HAP-1 (cell line): ENCODE measurements at regions not wholly inside any gene's neighbourhood (a gene's known extent, or its start where the extent isn't known, plus 50 kb on each side); places are given as distances from the start of the nearest gene placed in this dataset.
"Not testable (repeated sequence)": the region's sequence is repeated elsewhere in the genome, so short reads cannot be mapped to it uniquely, and the experiment has no call there.

Experiments used
- DNase-seq, 2 experiments: peaks; one replicate each; pipeline ENCODE4 v3.0.0-alpha.2; 2016 to 2020; ENCODE audit warnings: low spot score in 2 of 2
- H3K27me3 ChIP-seq: fragments of 250-450 bp; sonication (Bioruptor Pico); 2 replicates; pipeline ENCODE4 v1.5.1; 2020; ENCODE audit warnings: low read depth, mild to moderate bottlenecking, moderate library complexity
- H3K36me3 ChIP-seq: fragments of 250-450 bp; sonication (Bioruptor Pico); replicated peaks from 2 replicates; pipeline ENCODE4 v1.5.1; 2020; ENCODE audit warnings: mild to moderate bottlenecking
- H3K4me1 ChIP-seq: fragments of 250-450 bp; sonication (Bioruptor Pico); 2 replicates; pipeline ENCODE4 v1.5.1; 2020; ENCODE audit warnings: mild to moderate bottlenecking
- H3K4me3 ChIP-seq: fragments of 250-450 bp; sonication (Bioruptor Pico); 2 replicates; pipeline ENCODE4 v1.5.1; 2020; ENCODE audit warnings: mild to moderate bottlenecking, moderate library complexity
- H3K9me3 ChIP-seq: fragments of 250-450 bp; sonication (Bioruptor Pico); 2 replicates; pipeline ENCODE4 v1.5.1; 2020; ENCODE audit warnings: mild to moderate bottlenecking, moderate library complexity
- in situ Hi-C: fragments of 300-500 bp; cut with MboI; formaldehyde crosslinking; loops from 3 replicates; pipeline ENCODE4 v1.14.3; 2020; ENCODE audit warnings: low sequenced_read_pairs, inconsistent platforms, mixed read lengths

GRCh38 chr17:18546514-18547398 lies 70.2 kb downstream of the LGALS9C start:
- in situ Hi-C loops, H3K4me1 ChIP-seq, H3K27me3 ChIP-seq, DNase-seq, H3K36me3 ChIP-seq, H3K4me3 ChIP-seq, H3K9me3 ChIP-seq: not testable (repeated sequence)

- H3K4me1 ChIP-seq, H3K27me3 ChIP-seq, H3K4me3 ChIP-seq, DNase-seq, H3K9me3 ChIP-seq, H3K36me3 ChIP-seq: not testable (repeated sequence)
- in situ Hi-C loops: loop anchor here (25.0 kb wide), 1 partner anchor 195 kb away; the partner anchor contains the start of gene SHMT1
Measured at GRCh38 chr17:18557086-18557485, 80.5 kb downstream of the LGALS9C start.

- H3K9me3 ChIP-seq, H3K36me3 ChIP-seq, H3K27me3 ChIP-seq, H3K4me3 ChIP-seq, DNase-seq: not testable (repeated sequence)
- peaks cover 12% of the 10 kb centered on the region for H3K4me1 ChIP-seq
- in situ Hi-C loops: loop anchor here (25.0 kb wide), 1 partner anchor 201 kb away; the partner anchor contains the start of gene SHMT1
Measured at GRCh38 chr17:18563381-18564098, 80.7 kb downstream of the TBC1D28 start.

GRCh38 chr17:18564099-18564448 lies 80.1 kb downstream of the TBC1D28 start:
- H3K27me3 ChIP-seq, H3K4me3 ChIP-seq, H3K9me3 ChIP-seq, H3K36me3 ChIP-seq: not testable (repeated sequence)
- in situ Hi-C loops: loop anchor here (25.0 kb wide), 1 partner anchor 202 kb away; the partner anchor contains the start of gene SHMT1
- peak; percentile 57 to 68 for DNase-seq
- peaks cover 17% of the 10 kb centered on the region for H3K4me1 ChIP-seq

- H3K9me3 ChIP-seq, H3K27me3 ChIP-seq, H3K36me3 ChIP-seq, H3K4me3 ChIP-seq: not testable (repeated sequence)
- in situ Hi-C loops: loop anchor here (25.0 kb wide), 1 partner anchor 206 kb away; the partner anchor contains the start of gene SHMT1
- peaks cover 18% of the 10 kb centered on the region for H3K4me1 ChIP-seq
- DNase-seq: peak; percentile 2 to 11
Measured at GRCh38 chr17:18568108-18568995, 75.8 kb downstream of the TBC1D28 start.

GRCh38 chr17:18569489-18569913 lies 74.7 kb downstream of the TBC1D28 start:
- in situ Hi-C loops: loop anchor here (25.0 kb wide), 1 partner anchor 207 kb away; the partner anchor contains the start of gene SHMT1
- H3K36me3 ChIP-seq, H3K27me3 ChIP-seq, H3K9me3 ChIP-seq, H3K4me3 ChIP-seq: not testable (repeated sequence)
- peak; percentile 90 to 97 for DNase-seq
- peaks cover 12% of the 10 kb centered on the region for H3K4me1 ChIP-seq

- not testable (repeated sequence) for H3K27me3 ChIP-seq, H3K9me3 ChIP-seq, H3K4me3 ChIP-seq, DNase-seq, H3K36me3 ChIP-seq
- in situ Hi-C loops: loop anchor here (25.0 kb wide), 1 partner anchor 210 kb away; the partner anchor contains the start of gene SHMT1
- peaks cover 11% of the 10 kb centered on the region for H3K4me1 ChIP-seq
Measured at GRCh38 chr17:18572536-18572935, 71.7 kb downstream of the TBC1D28 start.

GRCh38 chr17:18574137-18574536 lies 70.1 kb downstream of the TBC1D28 start:
- DNase-seq, H3K27me3 ChIP-seq, H3K36me3 ChIP-seq, H3K4me1 ChIP-seq, H3K4me3 ChIP-seq, H3K9me3 ChIP-seq: not testable (repeated sequence)
- in situ Hi-C loops: loop anchor here (25.0 kb wide), 1 partner anchor 212 kb away; the partner anchor contains the start of gene SHMT1
